ENCODE measurements at regions not wholly inside any gene's neighbourhood (a gene's known extent, or its start where the extent isn't known, plus 50 kb on each side); places are given as distances from the start of the nearest gene placed in this dataset.

GRCh38 chr5:60287174-60287771 is 393.7 kb upstream of the PDE4D start:
- TF ChIP-seq FOXP2 (optimal IDR thresholded peaks at IDR 0.05; ENCODE audit: borderline replicate concordance, extremely low read depth, extremely low read length, insufficient read depth) (no peak), REST (IDR thresholded peaks at IDR 0.05; ENCODE audit: insufficient read depth in 1 of 2, low read depth in 2 of 2, low read length in 2 of 2) (no peak), SIN3A (IDR thresholded peaks at IDR 0.05; ENCODE audit: borderline replicate concordance, insufficient read depth, low read length) (no peak), POLR2AphosphoS5 (IDR thresholded peaks at IDR 0.05; ENCODE audit: low read depth, low read length) (no peak), TAF1 (IDR thresholded peaks at IDR 0.05; ENCODE audit: borderline replicate concordance, insufficient read depth, low read length) (no peak)

GRCh38 chr5:60285910-60286309 is 392.4 kb upstream of the PDE4D start:
- no peak for TF ChIP-seq FOXP2 (optimal IDR thresholded peaks at IDR 0.05; ENCODE audit: borderline replicate concordance, extremely low read depth, extremely low read length, insufficient read depth)
- no peak for TF ChIP-seq SIN3A (IDR thresholded peaks at IDR 0.05; ENCODE audit: borderline replicate concordance, insufficient read depth, low read length)
- TF ChIP-seq REST (IDR thresholded peaks at IDR 0.05; ENCODE audit: insufficient read depth in 1 of 2, low read depth in 2 of 2, low read length in 2 of 2), result no peak
- TF ChIP-seq TAF1 (IDR thresholded peaks at IDR 0.05; ENCODE audit: borderline replicate concordance, insufficient read depth, low read length), result no peak
- no peak for TF ChIP-seq POLR2AphosphoS5 (IDR thresholded peaks at IDR 0.05; ENCODE audit: low read depth, low read length)

DNA sequence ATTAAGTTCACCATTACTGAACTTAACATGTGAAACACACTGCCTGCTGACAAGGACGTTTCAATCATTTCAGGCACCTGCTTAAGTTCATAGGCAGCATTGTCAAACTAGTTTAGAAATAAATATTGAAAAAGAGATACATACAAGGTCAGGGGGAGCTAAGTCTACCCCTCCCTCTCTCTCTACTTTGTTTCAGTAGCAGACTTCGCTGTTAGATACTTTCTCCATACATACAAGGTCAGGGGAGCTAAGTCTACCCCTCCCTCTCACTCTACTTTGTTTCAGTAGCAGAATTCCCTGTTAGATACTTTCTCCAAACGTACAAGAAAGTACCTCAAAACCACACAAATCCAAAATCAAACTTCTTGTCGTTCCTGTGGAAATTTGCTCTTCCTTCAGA is 387.4 kb upstream of the PDE4D start:
- no peak for TF ChIP-seq TAF1 (IDR thresholded peaks at IDR 0.05; ENCODE audit: borderline replicate concordance, insufficient read depth, low read length)
- TF ChIP-seq SIN3A (IDR thresholded peaks at IDR 0.05; ENCODE audit: borderline replicate concordance, insufficient read depth, low read length), result no peak
- no peak for TF ChIP-seq REST (IDR thresholded peaks at IDR 0.05; ENCODE audit: insufficient read depth in 1 of 2, low read depth in 2 of 2, low read length in 2 of 2)
- no peak for TF ChIP-seq POLR2AphosphoS5 (IDR thresholded peaks at IDR 0.05; ENCODE audit: low read depth, low read length)

- TF ChIP-seq SIN3A (IDR thresholded peaks at IDR 0.05; ENCODE audit: borderline replicate concordance, insufficient read depth, low read length) (no peak), FOXP2 (optimal IDR thresholded peaks at IDR 0.05; ENCODE audit: borderline replicate concordance, extremely low read depth, extremely low read length, insufficient read depth) (no peak), POLR2AphosphoS5 (IDR thresholded peaks at IDR 0.05; ENCODE audit: low read depth, low read length) (no peak), REST (IDR thresholded peaks at IDR 0.05; ENCODE audit: insufficient read depth in 1 of 2, low read depth in 2 of 2, low read length in 2 of 2) (no peak), TAF1 (IDR thresholded peaks at IDR 0.05; ENCODE audit: borderline replicate concordance, insufficient read depth, low read length) (no peak)
Observed at GRCh38 chr5:60277941-60278340, 384.4 kb upstream of the PDE4D start.

DNA sequence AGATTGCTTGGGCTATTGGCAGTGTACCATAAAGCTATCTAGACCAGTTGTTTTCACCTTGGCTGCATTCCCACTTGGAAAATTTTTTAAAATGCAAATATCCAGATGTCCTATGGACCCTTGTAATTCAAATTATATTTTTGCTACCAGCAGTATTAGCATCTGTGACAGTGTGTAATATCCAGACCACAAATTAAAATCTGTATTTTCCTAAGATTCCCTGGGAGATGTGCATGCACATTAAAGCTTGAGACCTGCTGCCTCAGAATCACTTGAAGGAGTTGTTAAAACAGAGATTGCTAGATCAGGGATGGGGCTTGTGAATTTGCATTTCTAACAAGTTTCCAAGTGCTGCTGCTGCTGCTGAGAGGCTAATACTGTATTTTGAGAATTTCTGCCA is 381.2 kb upstream of the PDE4D start:
- TF ChIP-seq REST (IDR thresholded peaks at IDR 0.05; ENCODE audit: insufficient read depth in 1 of 2, low read depth in 2 of 2, low read length in 2 of 2) (no peak), SIN3A (IDR thresholded peaks at IDR 0.05; ENCODE audit: borderline replicate concordance, insufficient read depth, low read length) (no peak), FOXP2 (optimal IDR thresholded peaks at IDR 0.05; ENCODE audit: borderline replicate concordance, extremely low read depth, extremely low read length, insufficient read depth) (no peak)
